Liver (tissue), 8 donors: ENCODE measurements at regions not wholly inside any gene's neighbourhood (a gene's known extent, or its start where the extent isn't known, plus 50 kb on each side); places are given as distances from the start of the nearest gene placed in this dataset.

ENCODE experiments used
- DNase-seq: peaks from one replicate; pipeline ENCODE4 v3.0.0-alpha.2; 2017; ENCODE audit warnings: low spot score
- H3K27ac ChIP-seq, 2 donors: one replicate each; pipeline ENCODE4 v1.7.0; 2013; ENCODE audit warnings: inconsistent platforms in 2 of 2, low read length in 2 of 2, control low read depth in 1 of 2, low read depth in 1 of 2, mild to moderate bottlenecking in 1 of 2
- H3K27me3 ChIP-seq, 4 donors: one replicate each; pipeline versions ENCODE4 v1.6.1 to v1.7.0; 2013; ENCODE audit warnings: low read length in 3 of 4, inconsistent platforms in 1 of 4, mild to moderate bottlenecking in 1 of 4, moderate library complexity in 1 of 4; ENCODE audit not compliant: control insufficient read depth in 4 of 4, insufficient read depth in 4 of 4
- H3K36me3 ChIP-seq, 4 donors: one replicate each; pipeline versions ENCODE4 v1.6.1 to v1.7.0; 2013; ENCODE audit warnings: low read length in 3 of 4, mild to moderate bottlenecking in 3 of 4, low read depth in 1 of 4, moderate library complexity in 1 of 4; ENCODE audit not compliant: control insufficient read depth in 4 of 4, insufficient read depth in 3 of 4
- H3K4me1 ChIP-seq, 4 donors: one replicate each; pipeline versions ENCODE4 v1.6.1 to v1.7.0; 2013; ENCODE audit warnings: low read length in 3 of 4, mild to moderate bottlenecking in 3 of 4, moderate library complexity in 1 of 4; ENCODE audit not compliant: control insufficient read depth in 4 of 4, insufficient read depth in 4 of 4
- H3K4me3 ChIP-seq, 3 donors: one replicate each; pipeline versions ENCODE4 v1.6.1 to v1.7.0; 2013; ENCODE audit warnings: low read length in 3 of 3, control low read depth in 1 of 3, low read depth in 1 of 3, mild to moderate bottlenecking in 1 of 3
- H3K9ac ChIP-seq, 2 donors: one replicate each; pipeline ENCODE4 v1.7.0; 2013; ENCODE audit warnings: low read length in 2 of 2, mild to moderate bottlenecking in 2 of 2, moderate library complexity in 2 of 2, control low read depth in 1 of 2, low read depth in 1 of 2
- H3K9me3 ChIP-seq, 4 donors: one replicate each; pipeline versions ENCODE4 v1.6.1 to v1.7.0; 2013; ENCODE audit warnings: low read length in 3 of 4; ENCODE audit not compliant: control insufficient read depth in 4 of 4
- ATF3 ChIP-seq: IDR thresholded peaks from 2 replicates; pipeline ENCODE4 v1.6.1; 2016; ENCODE audit warnings: antibody characterized with exemption
- EGR1 ChIP-seq, 2 donors: IDR thresholded peaks; 2 replicates each; pipeline ENCODE4 v1.6.1; 2016 to 2018; ENCODE audit warnings: antibody characterized with exemption in 2 of 2, low read depth in 2 of 2
- FOXA1 ChIP-seq: IDR thresholded peaks from 2 replicates; pipeline ENCODE4 v1.6.1; 2016; ENCODE audit warnings: antibody characterized with exemption
- FOXA2 ChIP-seq: IDR thresholded peaks from 2 replicates; pipeline ENCODE4 v1.6.1; 2016; ENCODE audit warnings: antibody characterized with exemption
- GABPA ChIP-seq, 2 donors: IDR thresholded peaks in 1 of 2; conservative IDR thresholded peaks in 1 of 2; 2 replicates each; pipeline ENCODE4 v1.6.1; 2016; ENCODE audit warnings: antibody characterized with exemption in 2 of 2, mild to moderate bottlenecking in 1 of 2, moderate library complexity in 1 of 2
- HNF4A ChIP-seq, 2 donors: conservative IDR thresholded peaks; 2 replicates each; pipeline ENCODE4 v1.6.1; 2016; ENCODE audit warnings: antibody characterized with exemption in 2 of 2, mild to moderate bottlenecking in 2 of 2
- HNF4G ChIP-seq: IDR thresholded peaks from 2 replicates; pipeline ENCODE4 v1.6.1; 2016; ENCODE audit warnings: antibody characterized with exemption
- JUND ChIP-seq, 2 donors: IDR thresholded peaks; 2 replicates each; pipeline ENCODE4 v1.6.1; 2016; ENCODE audit warnings: antibody characterized with exemption in 2 of 2
- MAX ChIP-seq: IDR thresholded peaks from 2 replicates; pipeline ENCODE4 v1.6.1; 2016; ENCODE audit warnings: antibody characterized with exemption
- NR2F2 ChIP-seq: IDR thresholded peaks from 2 replicates; pipeline ENCODE4 v1.6.1; 2016; ENCODE audit warnings: antibody characterized with exemption
- RAD21 ChIP-seq, 2 donors: IDR thresholded peaks; 2 replicates each; pipeline ENCODE4 v1.6.1; 2016; ENCODE audit warnings: antibody characterized with exemption in 2 of 2, mild to moderate bottlenecking in 2 of 2
- REST ChIP-seq: IDR thresholded peaks from 2 replicates; pipeline ENCODE4 v1.6.1; 2016; ENCODE audit warnings: antibody characterized with exemption, mild to moderate bottlenecking
- RXRA ChIP-seq, 2 donors: IDR thresholded peaks; 2 replicates each; pipeline ENCODE4 v1.6.1; 2017 to 2018; ENCODE audit warnings: antibody characterized with exemption in 2 of 2, mild to moderate bottlenecking in 1 of 2
- SP1 ChIP-seq: IDR thresholded peaks from 2 replicates; pipeline ENCODE4 v1.6.1; 2018; ENCODE audit warnings: antibody characterized with exemption, mild to moderate bottlenecking
- TAF1 ChIP-seq: conservative IDR thresholded peaks from 2 replicates; pipeline ENCODE4 v1.6.1; 2016; ENCODE audit warnings: antibody characterized with exemption, mild to moderate bottlenecking
- YY1 ChIP-seq: IDR thresholded peaks from 2 replicates; pipeline ENCODE4 v1.6.1; 2016; ENCODE audit warnings: antibody characterized with exemption, mild to moderate bottlenecking
- ZBTB33 ChIP-seq: IDR thresholded peaks from 2 replicates; pipeline ENCODE4 v1.6.1; 2016; ENCODE audit warnings: antibody characterized with exemption
- WGBS: extraction: QIAGEN DNeasy Blood & Tissue Kit; methylation state at CpG from one replicate; pipeline ENCODE4 v1.1.7; 2013; 5-methylcytosine and 5-hydroxymethylcytosine counted together
- TF ChIP-seq, protein P1 (sequence below): fragments of 150-350 bp; IDR thresholded peaks from 2 replicates; pipeline ENCODE4 v1.5.1; 2017; ENCODE audit warnings: improper control_type of control experiment, low read depth, low read length; ENCODE audit not compliant: missing input control
- donor health status: healthy.
- donor health status: healthy.
- donor health status: healthy.
- donor health status: healthy.
- donor health status: healthy.

DNA sequence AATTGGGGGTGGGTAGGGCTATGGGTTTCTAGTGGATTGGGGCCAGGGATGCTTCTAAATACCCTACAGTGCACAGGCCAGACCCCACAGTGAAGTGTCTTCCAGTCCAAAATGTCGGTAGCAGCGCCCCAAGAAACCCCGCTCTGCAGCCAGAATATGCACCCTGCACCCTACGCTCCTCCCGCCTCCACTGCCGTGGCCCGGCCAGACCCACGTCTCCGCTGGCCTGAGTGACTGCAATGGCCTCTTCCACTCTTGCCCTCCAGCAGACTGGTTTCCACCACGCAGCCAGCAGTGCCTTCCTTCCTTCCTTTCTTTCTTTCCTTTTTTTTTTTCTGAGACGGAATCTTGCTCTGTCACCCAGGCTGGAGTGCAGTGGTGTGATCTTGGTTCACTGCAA lies 91.4 kb upstream of the TAF1B start:
- Histone ChIP-seq H3K27ac (no peak overlapping the region), H3K4me1 (peaks cover 0 to 4% (median 2%) of the 10 kb centered on the region in 4 donors), H3K27me3 (peaks cover 0 to 2% (median under 1%) of the 10 kb centered on the region in 4 donors), H3K36me3 (no peaks in the 10 kb centered on the region), H3K4me3 (no peak overlapping the region), H3K9ac (no peak overlapping the region), H3K9me3 (no peaks in the 10 kb centered on the region)
- WGBS = 97% methylated on average over 11 of the region's 11 CpGs
- TF ChIP-seq YY1 (no peak), SP1 (no peak), REST (no peak), FOXA1 (no peak), EGR1 (IDR thresholded peaks at IDR 0.05; ENCODE audit: low read depth in 2 of 2) (no peak), ZBTB33 (no peak), RXRA (IDR thresholded peaks at IDR 0.05) (no peak), HNF4G (no peak), MAX (no peak), JUND (IDR thresholded peaks at IDR 0.05) (no peak), TAF1 (no peak), GABPA (IDR thresholded peaks at IDR 0.05 in 1 of 2, conservative IDR thresholded peaks at IDR 0.05 in 1 of 2) (no peak), HNF4A (conservative IDR thresholded peaks at IDR 0.05) (no peak), ATF3 (no peak), FOXA2 (no peak), NR2F2 (no peak), RAD21 (IDR thresholded peaks at IDR 0.05) (no peak)
- TF ChIP-seq, protein P1, sequence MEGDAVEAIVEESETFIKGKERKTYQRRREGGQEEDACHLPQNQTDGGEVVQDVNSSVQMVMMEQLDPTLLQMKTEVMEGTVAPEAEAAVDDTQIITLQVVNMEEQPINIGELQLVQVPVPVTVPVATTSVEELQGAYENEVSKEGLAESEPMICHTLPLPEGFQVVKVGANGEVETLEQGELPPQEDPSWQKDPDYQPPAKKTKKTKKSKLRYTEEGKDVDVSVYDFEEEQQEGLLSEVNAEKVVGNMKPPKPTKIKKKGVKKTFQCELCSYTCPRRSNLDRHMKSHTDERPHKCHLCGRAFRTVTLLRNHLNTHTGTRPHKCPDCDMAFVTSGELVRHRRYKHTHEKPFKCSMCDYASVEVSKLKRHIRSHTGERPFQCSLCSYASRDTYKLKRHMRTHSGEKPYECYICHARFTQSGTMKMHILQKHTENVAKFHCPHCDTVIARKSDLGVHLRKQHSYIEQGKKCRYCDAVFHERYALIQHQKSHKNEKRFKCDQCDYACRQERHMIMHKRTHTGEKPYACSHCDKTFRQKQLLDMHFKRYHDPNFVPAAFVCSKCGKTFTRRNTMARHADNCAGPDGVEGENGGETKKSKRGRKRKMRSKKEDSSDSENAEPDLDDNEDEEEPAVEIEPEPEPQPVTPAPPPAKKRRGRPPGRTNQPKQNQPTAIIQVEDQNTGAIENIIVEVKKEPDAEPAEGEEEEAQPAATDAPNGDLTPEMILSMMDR = no peak
- no peak for DNase-seq
